Activated CD8-positive, alpha-beta T cell treated with anti-CD3 and anti-CD28 coated beads, Interleukin-2, amount 10 ng/mL, durations not matched to agents 7 days and 5 days (primary cell): ENCODE measurements at regions not wholly inside any gene's neighbourhood (a gene's known extent, or its start where the extent isn't known, plus 50 kb on each side); places are given as distances from the start of the nearest gene placed in this dataset.
"Not testable (repeated sequence)": the region's sequence is repeated elsewhere in the genome, so short reads cannot be mapped to it uniquely, and the experiment has no call there.

Experiments
- ATAC-seq: fragments of 150-1000 bp; cut with Tn5 transposase; one replicate; pipeline ENCODE4 v1.10.0; 2021; ENCODE audit warnings: moderate library complexity
- CTCF ChIA-PET: fragments of 350-600 bp; sonication (Branson Sonifier 250); formaldehyde crosslinking; loops from one replicate; lab custom pipeline; 2021; ENCODE audit warnings: antibody characterized with exemption; lab: Charles Lee
- POLR2A ChIA-PET: fragments of 350-600 bp; sonication (Branson Sonifier 250); formaldehyde crosslinking; loops from one replicate; lab custom pipeline; 2021; ENCODE audit warnings: antibody characterized with exemption; lab: Charles Lee
- DNase-seq: peaks from one replicate; pipeline ENCODE4 v3.0.0-alpha.2; 2020
- H3K27ac Mint-ChIP-seq: one replicate; pipeline ENCODE4 v1.8.0; 2021; ENCODE audit warnings: mild to moderate bottlenecking, mixed read lengths
- H3K27me3 Mint-ChIP-seq: one replicate; pipeline ENCODE4 v1.8.0; 2021; ENCODE audit warnings: low read depth, mixed read lengths
- H3K36me3 Mint-ChIP-seq: one replicate; pipeline ENCODE4 v1.8.0; 2021; ENCODE audit warnings: low read depth, mixed read lengths
- H3K4me1 Mint-ChIP-seq: one replicate; pipeline ENCODE4 v1.8.0; 2021; ENCODE audit warnings: low read depth, mixed read lengths
- H3K4me3 Mint-ChIP-seq: one replicate; pipeline ENCODE4 v1.8.0; 2021; ENCODE audit warnings: mild to moderate bottlenecking, mixed read lengths
- H3K9me3 Mint-ChIP-seq: one replicate; pipeline ENCODE4 v1.8.0; 2022; ENCODE audit warnings: mixed read lengths; ENCODE audit not compliant: insufficient read depth

DNA sequence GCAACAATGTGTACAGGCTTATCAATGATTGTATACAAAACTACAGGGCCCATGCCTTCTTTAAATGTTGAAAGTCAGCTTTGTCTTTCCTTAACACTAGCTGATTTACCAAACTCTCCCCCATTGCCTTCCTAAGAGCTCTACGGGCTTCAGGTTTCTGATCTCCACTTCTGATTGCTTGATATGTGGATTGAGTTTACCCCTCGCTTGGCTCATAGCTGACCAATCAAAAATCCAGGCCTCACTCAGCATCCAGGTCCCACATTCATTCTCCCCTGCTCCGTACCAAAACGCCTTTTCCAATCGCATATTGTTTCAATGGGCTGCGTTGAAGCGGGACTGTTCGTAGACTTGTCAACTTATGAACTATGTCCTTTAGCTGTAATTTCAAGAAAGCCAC, 195.1 kb upstream of the TOX3 start:
- no peak overlapping the region for H3K27ac Mint-ChIP-seq
- H3K36me3 Mint-ChIP-seq: no peaks in the 10 kb centered on the region
- ChIA-PET CTCF (no interaction called here), POLR2A (no interaction called here)
- no peak for DNase-seq
- no peak for ATAC-seq
- H3K4me1 Mint-ChIP-seq: no peaks in the 10 kb centered on the region
- no peaks in the 10 kb centered on the region for H3K27me3 Mint-ChIP-seq
- no peak overlapping the region for H3K4me3 Mint-ChIP-seq
- H3K9me3 Mint-ChIP-seq: no peaks in the 10 kb centered on the region

DNA sequence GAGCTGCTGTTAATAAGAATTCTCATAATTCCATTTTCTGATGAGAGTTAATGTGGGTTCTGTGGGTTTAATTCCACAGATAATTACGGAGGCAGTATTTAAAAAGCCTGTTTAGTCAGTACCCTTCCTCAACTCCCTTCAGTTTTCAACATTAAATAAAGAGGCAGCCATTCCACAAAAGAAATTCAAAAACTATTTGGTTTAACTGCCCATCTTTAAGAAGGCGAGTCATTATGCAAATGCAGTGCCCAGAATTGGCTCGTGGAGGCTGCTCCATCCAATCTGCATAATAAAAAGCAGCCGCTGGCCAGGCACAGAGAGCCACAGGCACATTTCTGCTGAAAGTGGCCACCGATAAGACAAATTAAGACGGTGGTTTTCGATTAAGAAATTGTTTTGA, 194.4 kb upstream of the TOX3 start:
- ChIA-PET CTCF (no interaction called here), POLR2A (no interaction called here)
- DNase-seq: no peak
- ATAC-seq: no peak
- no peak overlapping the region for H3K27ac Mint-ChIP-seq
- no peaks in the 10 kb centered on the region for H3K9me3 Mint-ChIP-seq
- no peak overlapping the region for H3K4me3 Mint-ChIP-seq
- no peaks in the 10 kb centered on the region for H3K4me1 Mint-ChIP-seq
- no peaks in the 10 kb centered on the region for H3K27me3 Mint-ChIP-seq
- no peaks in the 10 kb centered on the region for H3K36me3 Mint-ChIP-seq

DNA sequence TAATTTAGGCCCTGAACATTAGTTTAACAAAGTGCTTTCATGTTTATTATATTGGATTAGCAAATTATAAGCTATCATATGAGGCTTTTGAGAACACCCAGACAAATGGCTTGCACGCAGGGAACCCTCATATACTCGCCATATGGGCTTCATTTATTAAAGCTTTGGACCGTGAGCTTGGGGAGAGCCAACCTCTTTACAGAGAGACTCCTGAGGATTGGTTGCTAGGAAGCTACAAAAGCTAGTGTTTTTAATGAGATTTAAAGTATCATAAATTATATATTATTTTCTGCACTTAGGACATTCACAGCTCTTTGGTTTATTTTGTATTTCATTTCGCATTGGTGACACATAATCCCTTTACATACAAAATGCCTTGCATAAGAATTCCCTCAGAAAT, 193.8 kb upstream of the TOX3 start:
- CTCF ChIA-PET: no interaction called here
- POLR2A ChIA-PET: interaction anchor here (0.5 kb wide), 1 partner anchor 548 kb away, joined by 3 read pairs; no protein-coding TSS in a partner anchor
- H3K27me3 Mint-ChIP-seq: no peaks in the 10 kb centered on the region
- H3K4me1 Mint-ChIP-seq: no peaks in the 10 kb centered on the region
- H3K36me3 Mint-ChIP-seq: no peaks in the 10 kb centered on the region
- no peaks in the 10 kb centered on the region for H3K9me3 Mint-ChIP-seq
- no peak for ATAC-seq
- no peak overlapping the region for H3K4me3 Mint-ChIP-seq
- DNase-seq: no peak
- H3K27ac Mint-ChIP-seq: no peak overlapping the region

DNA sequence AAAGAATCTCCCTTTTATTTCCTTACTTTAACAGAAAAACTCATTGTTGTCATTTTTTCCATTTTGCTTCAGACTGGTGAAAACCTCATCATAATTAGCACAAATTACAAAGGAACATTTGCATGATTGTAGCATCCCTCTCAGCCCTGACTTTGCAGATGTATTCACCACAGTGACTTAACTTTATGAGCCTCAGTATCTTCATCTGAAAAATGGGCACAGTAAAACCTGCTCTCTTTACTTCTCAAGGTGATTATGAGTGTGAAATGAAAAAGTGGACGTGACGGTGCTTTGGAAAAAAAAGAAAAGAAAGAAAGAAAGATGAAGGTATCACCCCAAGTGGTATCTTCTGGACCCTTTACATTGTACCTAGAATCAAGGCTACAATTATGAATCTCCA, 193.4 kb upstream of the TOX3 start:
- ATAC-seq (no peak), DNase-seq (no peak)
- ChIA-PET CTCF (no interaction called here), POLR2A (interaction anchor here (0.5 kb wide), 1 partner anchor 548 kb away, joined by 3 read pairs; no protein-coding TSS in a partner anchor)
- no peaks in the 10 kb centered on the region for H3K27me3 Mint-ChIP-seq
- no peaks in the 10 kb centered on the region for H3K36me3 Mint-ChIP-seq
- H3K27ac Mint-ChIP-seq: no peak overlapping the region
- no peaks in the 10 kb centered on the region for H3K9me3 Mint-ChIP-seq
- H3K4me3 Mint-ChIP-seq: no peak overlapping the region
- no peaks in the 10 kb centered on the region for H3K4me1 Mint-ChIP-seq

DNA sequence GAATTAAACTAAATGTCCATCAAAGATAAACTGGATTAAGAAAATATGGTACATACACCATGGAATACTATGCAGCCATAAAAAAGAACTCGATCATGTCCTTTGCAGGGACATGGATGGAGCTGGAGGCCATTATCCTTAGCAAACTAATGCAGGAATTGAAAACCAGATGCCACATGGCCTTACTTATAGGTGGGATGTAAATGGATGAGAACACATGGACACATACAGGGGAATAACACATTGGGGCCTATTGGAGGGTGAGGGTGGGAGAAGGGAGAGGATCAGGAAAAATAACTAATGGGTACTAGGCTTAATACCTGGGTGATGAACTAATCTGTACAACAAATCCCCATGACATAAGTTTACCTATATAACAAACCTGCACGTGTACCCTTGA, 192.0 kb upstream of the TOX3 start:
- POLR2A ChIA-PET, H3K4me1 Mint-ChIP-seq, H3K27ac Mint-ChIP-seq, H3K9me3 Mint-ChIP-seq, DNase-seq, H3K27me3 Mint-ChIP-seq, ATAC-seq, H3K4me3 Mint-ChIP-seq, CTCF ChIA-PET, H3K36me3 Mint-ChIP-seq: not testable (repeated sequence)

DNA sequence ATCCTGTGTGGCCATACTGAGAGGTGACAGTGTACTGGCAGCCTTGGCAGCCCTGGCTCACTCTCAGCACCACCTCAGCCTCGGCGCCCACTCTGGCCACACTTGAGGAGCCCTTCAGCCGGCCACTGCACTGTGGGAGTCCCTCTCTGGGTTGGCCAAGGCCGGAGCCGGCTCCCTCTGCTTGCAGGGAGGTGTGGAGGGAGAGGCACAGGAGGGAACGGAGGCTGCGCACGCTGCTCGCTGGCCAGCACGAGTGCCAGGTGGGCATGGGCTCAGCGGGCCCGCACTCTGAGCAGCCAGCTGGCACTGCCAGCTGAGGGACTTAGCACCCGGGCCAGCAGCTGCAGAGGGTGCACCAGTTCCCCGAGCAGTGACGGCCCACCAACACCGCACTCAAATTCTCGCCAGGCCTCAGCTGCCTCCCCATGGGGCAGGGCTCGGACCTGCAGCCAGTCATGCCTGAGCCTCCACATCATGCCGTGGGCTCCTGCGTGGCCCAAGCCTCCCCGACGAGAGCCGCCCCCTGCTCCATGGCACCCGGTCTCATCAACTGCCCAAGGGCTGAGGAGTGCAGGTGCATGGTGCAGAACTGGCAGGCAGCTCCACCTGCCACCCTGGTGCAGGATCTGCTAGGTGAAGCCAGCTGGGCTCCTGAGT, 184.4 kb upstream of the TOX3 start:
- Mint-ChIP-seq H3K9me3 (no peaks in the 10 kb centered on the region), H3K4me1 (no peaks in the 10 kb centered on the region), H3K4me3 (no peak overlapping the region), H3K36me3 (no peaks in the 10 kb centered on the region), H3K27me3 (no peaks in the 10 kb centered on the region), H3K27ac (no peak overlapping the region)
- CTCF ChIA-PET: no interaction called here
- DNase-seq: no peak
- POLR2A ChIA-PET: no interaction called here
- no peak for ATAC-seq

DNA sequence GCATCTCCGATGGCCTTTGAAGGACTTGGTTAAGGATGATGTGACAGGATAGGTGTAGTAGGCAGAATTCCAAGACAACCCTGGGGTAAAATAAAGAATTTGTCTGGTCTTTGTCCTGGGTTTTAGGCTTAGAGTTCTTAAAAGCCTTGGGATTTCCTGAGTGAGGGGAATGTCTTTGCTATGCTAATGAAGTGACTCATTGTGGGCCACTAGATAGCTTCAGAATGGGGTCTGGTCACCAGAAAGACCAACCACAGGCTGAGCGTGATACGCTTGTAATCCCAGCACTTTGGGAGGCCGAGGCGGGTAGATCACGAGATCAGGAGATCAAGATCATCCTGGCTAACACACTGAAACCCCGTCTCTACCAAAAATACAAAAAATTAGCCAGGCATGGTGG, 182.8 kb upstream of the TOX3 start:
- Mint-ChIP-seq H3K4me1 (no peaks in the 10 kb centered on the region), H3K27me3 (no peaks in the 10 kb centered on the region), H3K4me3 (no peak overlapping the region), H3K36me3 (no peaks in the 10 kb centered on the region), H3K9me3 (no peaks in the 10 kb centered on the region), H3K27ac (no peak overlapping the region)
- POLR2A ChIA-PET: no interaction called here
- ATAC-seq (no peak), DNase-seq (no peak)
- CTCF ChIA-PET: no interaction called here

DNA sequence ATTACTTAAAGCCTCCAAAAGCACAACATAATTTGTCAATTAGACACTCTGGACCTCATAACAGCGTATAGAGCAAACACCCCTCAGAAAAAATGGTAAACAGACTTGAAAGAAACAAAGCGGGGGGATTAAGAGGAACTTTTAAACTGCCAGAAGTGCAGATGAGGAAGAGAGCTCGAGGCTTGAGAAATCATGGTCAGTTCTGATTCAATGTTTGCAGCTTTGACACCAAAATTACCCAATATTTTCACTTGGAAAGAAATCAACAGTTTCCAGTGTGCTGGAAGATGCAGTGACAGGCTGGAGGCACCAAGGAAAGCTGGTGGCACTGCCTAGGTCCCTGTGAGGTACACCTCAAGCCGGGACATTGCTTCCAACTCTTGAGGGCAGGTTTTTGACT, 180.9 kb upstream of the TOX3 start:
- DNase-seq (no peak), ATAC-seq (no peak)
- H3K27ac Mint-ChIP-seq: no peak overlapping the region
- no peaks in the 10 kb centered on the region for H3K27me3 Mint-ChIP-seq
- no peaks in the 10 kb centered on the region for H3K9me3 Mint-ChIP-seq
- ChIA-PET CTCF (no interaction called here), POLR2A (no interaction called here)
- H3K4me3 Mint-ChIP-seq: no peak overlapping the region
- no peaks in the 10 kb centered on the region for H3K36me3 Mint-ChIP-seq
- no peaks in the 10 kb centered on the region for H3K4me1 Mint-ChIP-seq

DNA sequence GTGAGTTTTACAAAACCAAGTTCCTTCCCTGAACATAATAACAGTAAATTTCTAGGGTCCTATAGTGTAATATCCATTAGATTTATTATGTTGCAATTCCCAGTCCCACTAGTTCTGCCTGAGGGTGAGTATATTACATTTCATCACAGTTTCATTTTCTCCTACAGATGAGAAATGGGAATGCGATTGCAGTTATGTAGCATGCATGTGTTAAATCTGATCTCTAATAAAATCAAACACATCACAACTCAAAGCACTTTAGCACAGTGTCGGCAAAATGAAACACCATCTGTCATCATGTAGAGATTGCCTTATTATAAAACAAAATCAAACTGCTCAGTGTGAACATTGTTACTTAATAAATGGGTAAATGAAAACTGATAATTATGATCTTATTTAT, 180.5 kb upstream of the TOX3 start:
- no peaks in the 10 kb centered on the region for H3K9me3 Mint-ChIP-seq
- no peak overlapping the region for H3K27ac Mint-ChIP-seq
- H3K4me3 Mint-ChIP-seq: no peak overlapping the region
- no peak for DNase-seq
- no peaks in the 10 kb centered on the region for H3K27me3 Mint-ChIP-seq
- no peak for ATAC-seq
- ChIA-PET CTCF (no interaction called here), POLR2A (no interaction called here)
- H3K36me3 Mint-ChIP-seq: no peaks in the 10 kb centered on the region
- no peaks in the 10 kb centered on the region for H3K4me1 Mint-ChIP-seq

DNA sequence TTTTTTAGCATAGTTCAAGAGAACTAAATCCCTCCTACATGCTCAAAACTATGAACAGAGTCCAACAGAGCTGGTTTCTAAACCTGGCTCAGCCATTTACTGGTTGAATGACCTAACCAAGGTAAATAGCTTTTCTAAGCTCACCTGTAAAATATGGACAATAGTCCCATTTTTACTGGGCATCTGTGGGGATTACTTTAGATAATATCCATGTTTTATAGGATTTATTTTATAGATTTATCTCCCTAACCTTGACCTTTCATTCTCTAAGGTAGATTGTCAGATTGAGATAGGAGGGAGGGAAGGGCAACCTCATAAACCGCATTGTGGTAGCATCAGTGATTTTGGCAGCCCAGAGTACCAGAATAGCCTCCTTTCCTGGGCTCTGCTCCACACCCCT, 178.5 kb upstream of the TOX3 start:
- H3K4me1 Mint-ChIP-seq: no peaks in the 10 kb centered on the region
- POLR2A ChIA-PET: no interaction called here
- no peaks in the 10 kb centered on the region for H3K9me3 Mint-ChIP-seq
- CTCF ChIA-PET: no interaction called here
- H3K36me3 Mint-ChIP-seq: no peaks in the 10 kb centered on the region
- no peak overlapping the region for H3K27ac Mint-ChIP-seq
- H3K4me3 Mint-ChIP-seq: no peak overlapping the region
- ATAC-seq: no peak
- no peak for DNase-seq
- H3K27me3 Mint-ChIP-seq: no peaks in the 10 kb centered on the region

DNA sequence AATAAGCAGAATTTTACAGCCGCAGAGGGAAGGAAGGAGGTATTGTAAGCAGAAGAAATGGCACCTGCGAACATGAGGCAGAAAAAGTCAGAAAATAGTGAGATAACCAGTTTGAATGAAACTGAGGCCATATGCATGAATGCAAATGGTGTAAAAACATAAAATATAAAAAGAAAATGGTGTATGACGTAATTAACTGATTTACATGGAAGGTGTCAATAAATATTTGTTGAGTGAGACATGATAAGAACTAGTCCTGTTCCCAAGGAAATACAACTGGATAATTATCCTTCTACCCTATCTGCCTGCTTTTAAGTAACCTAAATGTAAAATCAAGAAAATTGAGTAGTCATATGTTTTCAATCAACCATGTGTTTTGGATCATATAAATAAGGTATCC, 178.1 kb upstream of the TOX3 start:
- POLR2A ChIA-PET: no interaction called here
- DNase-seq (no peak), ATAC-seq (no peak)
- Mint-ChIP-seq H3K4me1 (no peaks in the 10 kb centered on the region), H3K36me3 (no peaks in the 10 kb centered on the region), H3K4me3 (no peak overlapping the region), H3K27me3 (no peaks in the 10 kb centered on the region), H3K9me3 (no peaks in the 10 kb centered on the region), H3K27ac (no peak overlapping the region)
- CTCF ChIA-PET: no interaction called here

DNA sequence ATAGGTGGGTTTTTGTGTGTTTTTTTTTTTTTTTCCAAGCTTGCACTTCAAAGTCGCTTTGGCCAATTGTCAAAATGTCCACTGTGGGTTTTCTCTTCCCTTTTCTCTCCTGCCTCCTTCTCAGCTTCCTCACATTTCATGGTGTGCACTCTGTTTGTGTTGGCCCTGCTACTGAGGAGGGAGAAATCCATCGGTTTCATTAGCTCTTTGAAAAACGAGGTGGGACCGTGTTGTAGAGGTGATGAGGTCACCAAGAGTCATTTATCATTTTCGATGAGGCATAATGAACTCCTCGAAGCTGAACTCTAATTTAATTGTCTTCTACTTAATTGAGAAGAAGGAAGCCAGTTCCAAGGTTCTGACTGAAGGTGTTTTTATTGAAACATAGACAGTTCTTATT, 174.4 kb upstream of the TOX3 start:
- Mint-ChIP-seq H3K36me3 (no peaks in the 10 kb centered on the region), H3K27me3 (no peaks in the 10 kb centered on the region), H3K27ac (no peak overlapping the region), H3K4me1 (no peaks in the 10 kb centered on the region), H3K9me3 (no peaks in the 10 kb centered on the region), H3K4me3 (no peak overlapping the region)
- ChIA-PET CTCF (no interaction called here), POLR2A (no interaction called here)
- ATAC-seq: no peak
- no peak for DNase-seq

DNA sequence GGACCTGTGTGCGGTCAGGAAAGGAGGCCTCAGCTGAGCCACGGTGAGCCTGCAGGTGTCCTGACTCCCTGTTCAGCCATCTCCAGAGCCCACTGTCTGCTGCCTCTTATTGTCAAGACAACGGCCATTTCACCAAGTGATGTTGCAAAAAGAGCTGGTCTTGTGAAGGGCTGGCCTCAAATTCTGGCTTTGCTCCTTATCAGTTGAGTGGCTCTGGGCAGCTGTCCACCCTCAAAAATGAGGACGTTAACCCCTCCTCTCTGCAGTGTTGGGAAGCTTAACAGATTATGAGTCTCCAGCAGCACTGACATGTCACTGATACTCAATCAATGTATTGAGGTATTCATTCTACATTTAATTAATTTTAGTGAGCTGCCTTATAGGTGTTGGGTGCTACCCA, 171.1 kb upstream of the TOX3 start:
- Mint-ChIP-seq H3K27ac (no peak overlapping the region), H3K27me3 (no peaks in the 10 kb centered on the region), H3K4me3 (no peak overlapping the region), H3K4me1 (no peaks in the 10 kb centered on the region), H3K9me3 (no peaks in the 10 kb centered on the region), H3K36me3 (no peaks in the 10 kb centered on the region)
- CTCF ChIA-PET: no interaction called here
- DNase-seq: no peak
- POLR2A ChIA-PET: no interaction called here
- no peak for ATAC-seq
